Common myeloid progenitor, CD34-positive (primary cell): ENCODE measurements at regions not wholly inside any gene's neighbourhood (a gene's known extent, or its start where the extent isn't known, plus 50 kb on each side); places are given as distances from the start of the nearest gene placed in this dataset.
"Not testable (repeated sequence)": the region's sequence is repeated elsewhere in the genome, so short reads cannot be mapped to it uniquely, and the experiment has no call there.

Experiments used
- CTCF ChIA-PET: fragments of 350-600 bp; sonication (Branson Sonifier 250); formaldehyde crosslinking; loops from one replicate; lab custom pipeline; 2021; ENCODE audit warnings: antibody characterized with exemption; lab: Charles Lee
- POLR2A ChIA-PET: fragments of 350-600 bp; sonication (Branson Sonifier 250); formaldehyde crosslinking; loops from one replicate; lab custom pipeline; 2021; ENCODE audit warnings: antibody characterized with exemption; lab: Charles Lee
- DNase-seq, 3 donors: peaks; one replicate each; pipeline versions ENCODE4 v3.0.0 to v3.0.0-alpha.2; 2013
- H3K27ac ChIP-seq, 2 experiments: 1 replicate in 1 of 2; 2 replicates in 1 of 2; pipeline ENCODE4 v1.7.0; 2013; ENCODE audit warnings: inconsistent platforms in 2 of 2, low read length in 2 of 2, mild to moderate bottlenecking in 2 of 2, low read depth in 1 of 2, moderate library complexity in 1 of 2; ENCODE audit not compliant: severe bottlenecking in 2 of 2, insufficient read depth in 1 of 2, poor library complexity in 1 of 2
- H3K27me3 ChIP-seq, 5 experiments: replicated peaks in 2 of 5; 1 replicate in 3 of 5; 2 replicates in 2 of 5; pipeline versions ENCODE4 v1.6.1 to v1.7.0; 2013; ENCODE audit warnings: low read length in 4 of 5, mild to moderate bottlenecking in 2 of 5, moderate library complexity in 2 of 5, inconsistent platforms in 1 of 5; ENCODE audit not compliant: insufficient read depth in 5 of 5, control insufficient read depth in 4 of 5
- H3K36me3 ChIP-seq, 4 experiments: 1 replicate in 2 of 4; 2 replicates in 2 of 4; pipeline versions ENCODE4 v1.6.1 to v1.7.0; 2013; ENCODE audit warnings: low read length in 3 of 4, control low read depth in 1 of 4, mild to moderate bottlenecking in 1 of 4; ENCODE audit not compliant: control insufficient read depth in 4 of 4, insufficient read depth in 4 of 4
- H3K4me1 ChIP-seq, 4 experiments: 1 replicate in 3 of 4; 2 replicates in 1 of 4; pipeline versions ENCODE4 v1.6.1 to v1.7.1; 2013; ENCODE audit warnings: low read length in 3 of 4, mild to moderate bottlenecking in 3 of 4, control low read depth in 1 of 4, inconsistent platforms in 1 of 4, moderate library complexity in 1 of 4; ENCODE audit not compliant: control insufficient read depth in 4 of 4, insufficient read depth in 4 of 4; ENCODE audit errors: control extremely low read depth in 1 of 4
- H3K4me3 ChIP-seq, 7 experiments: 1 replicate in 4 of 7; 2 replicates in 3 of 7; pipeline versions ENCODE4 v1.5.1 to v1.7.0; 2013; ENCODE audit warnings: mild to moderate bottlenecking in 7 of 7, low read length in 6 of 7, moderate library complexity in 6 of 7, inconsistent platforms in 2 of 7, low read depth in 2 of 7, control low read depth in 1 of 7; ENCODE audit not compliant: insufficient read depth in 4 of 7, control insufficient read depth in 1 of 7; ENCODE audit errors: extremely low read depth in 1 of 7
- H3K9me3 ChIP-seq, 5 experiments: 1 replicate in 4 of 5; 2 replicates in 1 of 5; pipeline versions ENCODE4 v1.6.1 to v1.7.1; 2013; ENCODE audit warnings: low read length in 4 of 5, mild to moderate bottlenecking in 2 of 5, inconsistent platforms in 1 of 5, low read depth in 1 of 5, moderate library complexity in 1 of 5; ENCODE audit not compliant: control insufficient read depth in 4 of 5, insufficient read depth in 2 of 5; ENCODE audit errors: control extremely low read depth in 1 of 5
- WGBS: methylation state at CpG from one replicate; pipeline ENCODE4 v1.1.5; 2013; ENCODE audit not compliant: insufficient coverage; 5-methylcytosine and 5-hydroxymethylcytosine counted together

- no peaks in the 10 kb centered on the region for H3K36me3 ChIP-seq
- POLR2A ChIA-PET = no interaction called here
- H3K27ac ChIP-seq = no peak overlapping the region
- H3K9me3 ChIP-seq = peaks cover 0 to 5% (median 0%) of the 10 kb centered on the region in 5 experiments
- no peak overlapping the region for H3K4me3 ChIP-seq
- no peaks in the 10 kb centered on the region for H3K4me1 ChIP-seq
- DNase-seq = peak in 2 of 3 donors; percentile 36 to 39
- CTCF ChIA-PET = interaction anchor here (1.0 kb wide), 1 partner anchor 23 kb away, joined by 3 read pairs; no protein-coding TSS in a partner anchor
- peaks cover 0 to 18% (median 5%) of the 10 kb centered on the region in 5 experiments for H3K27me3 ChIP-seq
- WGBS = 73% methylated on average over 5 of the region's 9 CpGs
Measured at GRCh38 chr10:43922335-43923280, 273.9 kb upstream of the ZNF32 start.

GRCh38 chr10:43921881-43922280 lies 273.2 kb upstream of the ZNF32 start:
- Histone ChIP-seq H3K27ac (no peak overlapping the region), H3K4me3 (no peak overlapping the region), H3K36me3 (no peaks in the 10 kb centered on the region), H3K27me3 (peaks cover 0 to 11% (median 4%) of the 10 kb centered on the region in 5 experiments), H3K4me1 (no peaks in the 10 kb centered on the region), H3K9me3 (peaks cover 0 to 5% (median 0%) of the 10 kb centered on the region in 5 experiments)
- no peak for DNase-seq
- POLR2A ChIA-PET = no interaction called here
- 90% methylated on average over 5 of the region's 9 CpGs for WGBS
- CTCF ChIA-PET = no interaction called here

- no peak overlapping the region for H3K27ac ChIP-seq
- H3K4me3 ChIP-seq = no peak overlapping the region
- no peaks in the 10 kb centered on the region for H3K4me1 ChIP-seq
- H3K9me3 ChIP-seq = peaks cover 0 to 5% (median 0%) of the 10 kb centered on the region in 5 experiments
- CTCF ChIA-PET = no interaction called here
- 86% methylated on average over 4 of the region's 6 CpGs for WGBS
- H3K36me3 ChIP-seq = no peaks in the 10 kb centered on the region
- no peak for DNase-seq
- POLR2A ChIA-PET = no interaction called here
- peaks cover 0 to 7% (median 4%) of the 10 kb centered on the region in 5 experiments for H3K27me3 ChIP-seq
Measured at GRCh38 chr10:43921478-43921877, 272.8 kb upstream of the ZNF32 start.

- DNase-seq, H3K27me3 ChIP-seq, H3K27ac ChIP-seq, H3K4me1 ChIP-seq, H3K9me3 ChIP-seq, H3K36me3 ChIP-seq, H3K4me3 ChIP-seq, CTCF ChIA-PET: not testable (repeated sequence)
- POLR2A ChIA-PET = interaction anchor here (0.7 kb wide), 1 partner anchor 590 kb away, joined by 6 read pairs; no protein-coding TSS in a partner anchor
- WGBS = 89% methylated on average over 10 of the region's 12 CpGs
Measured at GRCh38 chr10:43920236-43920758, 271.6 kb upstream of the ZNF32 start.

- no peaks in the 10 kb centered on the region for H3K36me3 ChIP-seq
- POLR2A ChIA-PET = no interaction called here
- no peak overlapping the region for H3K27ac ChIP-seq
- H3K9me3 ChIP-seq = no peaks in the 10 kb centered on the region
- no peak for DNase-seq
- peaks cover 0 to 10% (median 3%) of the 10 kb centered on the region in 5 experiments for H3K27me3 ChIP-seq
- 96% methylated on average over 6 of the region's 8 CpGs for WGBS
- no peaks in the 10 kb centered on the region for H3K4me1 ChIP-seq
- CTCF ChIA-PET = interaction anchor here (0.6 to 1.0 kb wide), 3 partner anchors 9 to 181 kb away, joined by 3 read pairs; no protein-coding TSS in a partner anchor
- no peak overlapping the region for H3K4me3 ChIP-seq
Measured at GRCh38 chr10:43913676-43914235, 265.1 kb upstream of the ZNF32 start.

GRCh38 chr10:43912469-43912868 lies 263.8 kb upstream of the ZNF32 start:
- H3K9me3 ChIP-seq = no peaks in the 10 kb centered on the region
- CTCF ChIA-PET = no interaction called here

More at GRCh38 chr10:43912469-43912868, 263.8 kb upstream of the ZNF32 start:
- Histone ChIP-seq H3K36me3 (no peaks in the 10 kb centered on the region), H3K4me3 (no peak overlapping the region), H3K4me1 (no peaks in the 10 kb centered on the region), H3K27me3 (peaks cover 0 to 15% (median 5%) of the 10 kb centered on the region in 5 experiments), H3K27ac (no peak overlapping the region)
- POLR2A ChIA-PET = no interaction called here
- DNase-seq = no peak
- 47% methylated on average over 2 of the region's 3 CpGs for WGBS
